Esophagus muscularis mucosa (tissue), 3 donors: ENCODE measurements at regions not wholly inside any gene's neighbourhood (a gene's known extent, or its start where the extent isn't known, plus 50 kb on each side); places are given as distances from the start of the nearest gene placed in this dataset.

Source experiments
- CTCF ChIP-seq, 3 experiments: fragments of 200-600 bp in 2 of 3; fragments of 450-650 bp in 1 of 3; sonication (generic) in 2 of 3; IDR thresholded peaks; one replicate each; pipeline ENCODE4 v1.5.1; 2017 to 2019; ENCODE audit warnings: antibody characterized with exemption in 3 of 3, mild to moderate bottlenecking in 2 of 3, moderate library complexity in 1 of 3
- POLR2A ChIP-seq: fragments of 450-650 bp; IDR thresholded peaks from one replicate; pipeline ENCODE4 v1.6.1; 2017; ENCODE audit warnings: antibody characterized with exemption, moderate library complexity, mild to moderate bottlenecking, low read depth

GRCh38 chr12:89950421-89950820, 241.8 kb upstream of the ATP2B1 start:
- no peak for TF ChIP-seq POLR2A
- TF ChIP-seq CTCF (IDR thresholded peaks at IDR 0.05) = no peak
